Activated T-cell treated with anti-CD3 and anti-CD28 coated beads, Interleukin-2, amount 50 U/mL, for 72 hours (primary cell): ENCODE measurements at regions not wholly inside any gene's neighbourhood (a gene's known extent, or its start where the extent isn't known, plus 50 kb on each side); places are given as distances from the start of the nearest gene placed in this dataset.

Source experiments
- ATAC-seq, 2 donors: fragments of 150-1000 bp; cut with Tn5 transposase; replicated peaks in 1 of 2; 2 replicates each; pipeline ENCODE4 v1.10.0; 2021; ENCODE audit warnings: moderate library complexity in 2 of 2, mild to moderate bottlenecking in 1 of 2
- DNase-seq, 2 donors: peaks; one replicate each; pipeline ENCODE4 v3.0.0; 2021 to 2022; ENCODE audit warnings: mixed read lengths in 1 of 2
- H3K27ac Mint-ChIP-seq: one replicate; pipeline ENCODE4 v1.8.0; 2022; ENCODE audit warnings: mild to moderate bottlenecking, moderate library complexity, mixed read lengths
- H3K27me3 Mint-ChIP-seq: one replicate; pipeline ENCODE4 v1.8.0; 2022; ENCODE audit warnings: low read depth, mixed read lengths
- H3K36me3 Mint-ChIP-seq, 2 donors: one replicate each; pipeline ENCODE4 v1.8.0; 2022; ENCODE audit warnings: mixed read lengths in 2 of 2, mild to moderate bottlenecking in 1 of 2; ENCODE audit not compliant: insufficient read depth in 2 of 2
- H3K4me1 Mint-ChIP-seq: one replicate; pipeline ENCODE4 v1.8.0; 2022; ENCODE audit warnings: low read depth, mixed read lengths
- H3K4me3 Mint-ChIP-seq, 2 donors: one replicate each; pipeline ENCODE4 v1.8.0; 2022; ENCODE audit warnings: mild to moderate bottlenecking in 2 of 2, mixed read lengths in 2 of 2, moderate library complexity in 2 of 2
- H3K9me3 Mint-ChIP-seq, 2 donors: one replicate each; pipeline ENCODE4 v1.8.0; 2022; ENCODE audit warnings: mixed read lengths in 2 of 2

- Mint-ChIP-seq H3K27ac (no peak overlapping the region), H3K4me3 (no peak overlapping the region), H3K36me3 (no peaks in the 10 kb centered on the region), H3K9me3 (no peaks in the 10 kb centered on the region), H3K27me3 (no peaks in the 10 kb centered on the region), H3K4me1 (no peaks in the 10 kb centered on the region)
- ATAC-seq = no peak
- DNase-seq = no peak
These were observed 52.1 kb upstream of the FMR1 start for GRCh38 chrX:147859666-147860065.
